HG02763 (cell line): ENCODE measurements at regions not wholly inside any gene's neighbourhood (a gene's known extent, or its start where the extent isn't known, plus 50 kb on each side); places are given as distances from the start of the nearest gene placed in this dataset.
"Not testable (repeated sequence)": the region's sequence is repeated elsewhere in the genome, so short reads cannot be mapped to it uniquely, and the experiment has no call there.

ENCODE experiments used
- ATAC-seq: cut with Tn5 transposase; IDR thresholded peaks from one replicate; pipeline ENCODE4 v1.9.1; 2021; ENCODE audit warnings: mild to moderate bottlenecking, moderate library complexity; ENCODE audit not compliant: unreplicated experiment

DNA sequence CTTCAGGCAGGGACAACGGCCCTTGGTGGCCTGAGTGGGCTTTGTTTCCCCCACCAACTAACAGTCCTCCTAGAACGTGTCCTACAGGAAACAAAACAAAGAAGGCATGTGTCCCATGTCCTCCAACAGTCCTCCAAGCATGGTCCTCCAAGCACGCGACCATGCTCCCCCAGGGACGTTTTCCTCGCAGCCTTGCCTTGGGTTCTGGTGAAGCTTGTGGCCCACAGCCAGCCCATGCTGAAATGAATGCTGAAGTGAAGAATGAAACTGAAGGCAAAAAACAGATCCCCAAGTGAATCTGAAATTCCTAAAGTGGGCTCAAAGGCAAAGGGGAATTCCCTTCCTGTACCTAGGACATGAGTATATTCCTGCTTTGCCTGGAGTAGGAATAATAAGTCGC lies 176.6 kb downstream of the JCAD start:
- ATAC-seq, result no peak

DNA sequence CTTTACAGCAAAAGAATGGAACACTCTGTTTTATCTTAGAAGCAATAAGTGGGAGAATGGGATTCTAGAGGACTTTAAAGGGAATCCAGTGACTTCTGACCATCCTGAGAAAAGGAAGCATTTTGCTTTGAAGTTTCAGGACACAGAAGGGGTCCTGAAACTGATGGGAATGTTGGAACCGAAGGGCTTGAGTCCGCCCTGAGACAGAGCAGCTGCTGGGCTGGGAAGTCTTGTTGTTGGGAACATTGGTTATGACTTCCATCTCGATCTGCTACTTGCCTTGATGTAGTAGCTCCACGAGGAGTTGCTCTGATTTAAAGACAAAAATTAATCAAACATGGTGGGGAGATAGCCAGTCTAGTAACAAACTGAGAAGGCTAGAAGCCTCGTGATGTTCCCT lies 177.6 kb downstream of the JCAD start:
- no peak for ATAC-seq

DNA sequence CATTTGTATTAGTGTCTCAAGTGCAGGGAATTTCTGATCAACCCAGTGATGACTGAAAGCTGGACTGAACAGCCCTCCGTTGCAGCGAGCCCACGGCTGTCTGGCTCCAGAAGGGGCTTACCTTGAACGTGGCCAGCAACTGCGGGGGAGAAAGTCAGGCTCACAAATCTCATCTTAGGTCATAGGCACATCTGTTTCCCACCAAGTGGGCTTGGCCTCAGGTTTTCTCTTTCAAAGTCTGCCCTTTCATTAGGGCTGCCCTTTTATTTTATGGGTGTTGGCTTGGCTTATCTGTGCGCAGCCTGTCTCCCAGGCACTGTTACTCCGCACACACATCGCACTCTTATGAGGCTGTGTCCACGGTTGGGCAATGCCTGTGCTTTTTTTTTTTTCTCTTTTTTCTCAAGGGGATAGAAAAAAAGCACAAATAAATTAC lies 178.0 kb downstream of the JCAD start:
- ATAC-seq, result no peak

DNA sequence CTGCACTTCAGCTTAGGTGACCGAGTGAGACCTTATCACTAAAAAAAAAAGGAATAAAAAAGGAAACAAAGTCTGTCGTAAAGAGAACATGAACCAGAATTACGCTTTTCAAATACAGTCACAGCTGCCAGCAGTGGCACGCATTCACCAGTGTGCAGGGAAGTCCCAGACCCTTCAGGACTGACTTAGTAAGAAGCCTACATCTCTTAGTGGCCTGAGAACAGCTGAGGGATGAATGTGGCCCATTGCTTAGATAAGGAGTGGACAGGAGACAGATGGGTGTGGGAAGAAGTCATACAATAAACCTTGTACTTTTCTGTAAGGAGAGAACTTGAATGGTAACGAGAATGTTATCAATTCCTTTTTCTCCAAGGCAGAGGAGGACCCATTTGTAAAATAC lies 178.5 kb downstream of the JCAD start:
- ATAC-seq, result no peak

DNA sequence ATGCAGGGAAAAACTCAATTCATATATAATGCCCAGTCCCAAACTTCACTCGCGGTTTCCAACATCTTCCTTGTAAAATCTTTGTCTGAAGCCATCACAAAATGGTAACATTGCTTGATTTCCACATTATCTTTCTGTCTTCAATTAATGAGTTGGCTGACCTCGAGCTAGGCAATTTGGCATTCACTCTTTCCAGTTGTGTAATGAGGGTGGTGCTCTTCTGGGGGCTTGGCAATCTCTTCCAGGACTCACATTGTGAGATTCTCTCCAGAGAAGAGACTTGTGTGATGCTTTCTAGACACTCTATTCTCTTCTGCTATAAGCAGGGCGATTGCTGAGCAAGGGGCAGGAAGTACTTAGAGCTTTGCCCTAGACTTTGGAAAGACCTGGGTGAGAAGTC lies 179.5 kb downstream of the JCAD start:
- ATAC-seq, result no peak

DNA sequence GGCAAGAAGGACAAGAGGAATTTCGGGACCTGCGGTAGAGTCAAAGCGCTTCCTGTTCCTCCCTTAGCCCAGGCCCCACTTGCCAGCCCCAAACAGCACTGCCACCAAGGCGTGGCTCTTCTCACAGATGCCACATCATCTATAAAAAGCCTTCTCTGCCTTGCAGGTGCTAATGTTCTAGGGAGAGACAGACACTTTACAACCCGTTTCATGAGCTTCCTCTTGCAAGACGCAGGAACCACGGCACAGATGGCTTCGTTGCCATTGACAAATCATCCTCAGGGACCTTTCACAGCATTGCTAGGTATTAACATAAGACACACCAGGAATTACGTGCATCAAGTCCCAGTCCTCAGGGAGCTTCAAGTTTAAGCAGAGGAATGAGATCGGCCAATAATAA lies 180.9 kb downstream of the JCAD start:
- ATAC-seq, result no peak

DNA sequence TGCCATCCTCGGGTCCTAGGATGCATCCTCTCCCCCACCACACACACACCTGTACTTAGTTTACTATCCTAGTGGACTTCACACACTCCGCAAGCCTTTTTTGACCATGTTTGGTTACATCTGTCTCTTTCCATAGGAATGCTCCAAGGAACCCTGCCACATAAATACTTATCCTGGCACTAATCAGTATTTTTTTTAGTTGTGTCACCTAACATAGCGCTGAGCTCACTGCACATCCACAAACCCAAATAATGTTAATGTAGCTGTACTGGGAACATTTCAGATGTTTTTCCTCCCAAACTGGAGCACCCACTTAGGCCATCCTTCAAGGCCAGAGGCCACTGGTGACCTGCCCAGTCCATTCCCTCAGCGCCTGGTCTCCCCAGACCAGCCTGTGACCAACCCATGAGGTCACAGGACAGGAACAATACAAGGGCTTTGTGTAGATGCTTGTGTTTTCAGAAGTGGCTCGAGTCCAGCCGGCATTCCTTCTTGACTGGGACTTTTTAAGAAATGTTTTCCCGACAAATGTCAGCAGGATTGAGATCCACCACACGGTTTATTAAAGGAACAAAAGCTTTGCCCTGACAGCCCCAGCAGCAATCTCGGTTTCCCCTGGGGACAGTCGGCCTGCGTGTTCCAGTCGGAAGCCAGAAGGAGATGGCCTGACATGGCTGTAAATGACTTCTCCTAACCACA lies 181.4 kb downstream of the JCAD start:
- no peak for ATAC-seq

DNA sequence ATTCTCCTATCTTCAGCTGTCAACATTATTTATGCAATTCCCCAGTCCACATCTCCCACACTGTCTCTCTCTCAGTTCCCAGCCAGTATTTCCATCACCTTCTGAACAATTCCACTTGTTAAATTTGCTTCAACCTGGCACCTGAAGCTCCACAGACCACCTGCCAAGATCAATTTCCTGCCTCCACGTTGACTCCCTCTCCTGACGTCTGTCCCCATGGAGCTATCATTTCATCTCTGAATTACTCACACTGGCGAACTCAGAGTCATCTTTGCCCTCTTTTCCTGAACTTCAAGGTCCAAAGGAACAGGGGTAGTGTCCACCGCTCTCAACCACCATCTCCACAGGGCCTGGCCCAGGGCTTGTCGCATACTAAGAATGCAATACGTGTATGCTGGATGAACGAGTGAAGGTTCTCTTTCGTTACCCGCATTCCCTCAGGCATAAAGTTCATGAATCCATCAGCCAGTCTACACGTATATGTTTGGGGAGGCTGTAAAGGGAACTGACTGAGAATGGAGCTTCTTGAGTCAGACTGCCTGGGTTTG lies 183.3 kb downstream of the JCAD start:
- no peak for ATAC-seq

DNA sequence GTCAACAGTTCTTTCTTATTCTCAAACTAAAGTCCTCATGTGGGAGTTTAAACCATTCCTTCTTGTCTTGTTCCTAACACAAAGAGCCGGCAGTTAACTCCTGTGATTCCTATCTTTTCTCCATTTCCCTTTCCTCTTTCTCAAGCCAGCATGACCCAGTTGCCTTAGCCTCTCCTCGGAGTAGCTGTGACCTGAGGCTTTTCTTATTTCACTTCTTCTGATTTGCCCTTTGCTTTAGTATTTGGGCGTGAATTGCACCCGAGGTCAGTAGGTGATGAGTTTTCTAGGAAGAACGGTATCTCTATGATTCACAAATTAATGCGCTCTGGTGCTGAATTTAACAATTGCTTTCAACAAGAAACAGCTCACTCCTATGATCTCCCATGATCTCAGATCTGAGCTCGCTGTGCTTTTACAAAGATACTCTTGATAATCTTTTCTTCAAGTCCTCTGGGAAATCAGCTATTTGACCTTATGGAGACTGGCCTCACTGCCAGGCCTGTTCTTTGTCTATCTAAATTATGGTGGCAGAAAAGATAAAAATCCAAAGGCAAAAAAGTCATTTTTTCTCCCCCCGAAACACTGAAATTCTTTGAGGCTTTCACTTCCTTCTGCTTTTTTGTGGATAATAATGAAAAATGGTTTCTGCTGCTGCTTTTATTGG lies 184.6 kb downstream of the JCAD start:
- ATAC-seq, result no peak

DNA sequence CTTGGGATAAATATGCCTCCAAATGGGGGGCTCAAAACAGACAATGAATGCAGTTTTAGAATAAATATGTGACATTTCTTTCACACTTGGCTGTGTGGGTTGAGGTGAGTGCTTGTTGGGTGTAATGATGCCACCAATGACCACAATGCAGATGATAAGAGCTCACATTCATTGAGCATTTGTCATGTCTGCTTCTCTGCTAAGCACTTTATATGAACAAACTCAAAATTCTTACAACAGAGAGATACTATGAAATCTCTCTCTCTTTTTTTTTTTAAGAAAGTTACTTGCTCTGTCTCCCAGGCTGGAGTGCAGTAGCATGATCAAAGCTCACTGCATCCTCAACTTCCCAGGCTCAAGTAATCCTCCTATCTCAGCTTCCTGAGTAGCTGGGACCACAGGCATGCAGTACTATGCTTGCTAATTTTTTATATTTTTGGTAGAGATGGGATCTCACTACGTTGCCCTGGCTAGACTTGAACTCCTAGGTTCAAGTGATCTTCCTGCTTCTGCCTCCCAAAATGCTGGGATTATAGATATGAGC lies 185.4 kb downstream of the JCAD start:
- no peak for ATAC-seq

DNA sequence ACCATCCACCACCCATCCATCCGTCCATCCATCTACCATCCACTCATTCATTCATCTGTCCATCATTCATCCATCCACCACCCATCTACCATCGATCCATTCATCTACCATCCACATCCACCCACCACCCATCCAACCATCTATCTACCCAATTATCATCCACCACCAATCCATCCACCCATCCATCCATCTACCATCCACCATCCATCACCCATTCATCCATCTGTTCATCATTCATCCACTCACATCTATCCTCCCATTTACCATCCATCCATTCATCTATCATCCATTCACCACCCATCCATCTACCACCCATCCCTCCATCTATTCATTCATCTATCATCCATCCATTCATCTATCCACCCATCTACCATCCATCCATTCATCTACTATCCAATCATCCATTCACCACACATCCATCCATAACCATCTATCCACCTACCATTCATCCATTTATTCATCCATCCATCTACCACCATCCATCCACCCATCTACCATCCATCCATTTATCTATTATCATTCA lies 188.8 kb downstream of the JCAD start:
- no peak for ATAC-seq

DNA sequence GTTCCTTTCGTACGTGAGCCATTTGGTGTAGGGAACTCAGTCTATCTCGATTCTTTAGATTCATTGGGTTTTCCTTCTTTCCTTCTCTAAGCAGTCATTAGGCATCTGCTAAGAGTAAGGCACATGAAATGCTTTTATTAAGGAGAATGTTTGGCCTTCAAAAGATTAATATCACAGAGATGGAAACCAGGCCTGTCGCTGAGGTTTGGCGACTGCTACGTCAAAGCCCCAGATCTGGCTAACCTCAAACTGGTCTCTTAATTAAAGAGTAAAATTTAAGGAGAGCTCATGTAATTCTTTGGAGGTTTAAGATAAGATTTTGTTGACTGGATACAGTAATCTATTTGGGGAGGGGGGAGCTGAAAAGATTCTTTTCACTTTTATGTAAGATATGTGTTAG lies 189.8 kb downstream of the JCAD start:
- no peak for ATAC-seq

DNA sequence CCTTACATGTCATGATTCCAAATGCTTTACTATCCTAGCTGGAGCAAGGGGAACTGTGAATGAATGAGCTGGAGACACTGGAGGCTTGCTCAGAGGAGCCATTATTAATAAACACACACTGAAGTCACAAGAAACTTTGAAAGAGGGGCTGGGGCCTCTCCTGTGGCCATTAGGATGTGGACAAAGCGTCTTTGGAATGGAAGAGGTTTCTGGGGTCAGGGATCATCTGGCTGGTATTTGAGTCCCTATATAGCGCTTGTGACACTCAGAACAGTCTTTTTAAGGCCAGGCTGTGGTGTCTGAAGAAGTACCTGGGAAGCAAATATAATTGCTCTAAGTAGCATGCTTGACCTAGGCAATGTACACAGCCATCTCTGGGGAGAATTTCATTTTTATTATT lies 193.0 kb downstream of the JCAD start:
- ATAC-seq, result no peak

DNA sequence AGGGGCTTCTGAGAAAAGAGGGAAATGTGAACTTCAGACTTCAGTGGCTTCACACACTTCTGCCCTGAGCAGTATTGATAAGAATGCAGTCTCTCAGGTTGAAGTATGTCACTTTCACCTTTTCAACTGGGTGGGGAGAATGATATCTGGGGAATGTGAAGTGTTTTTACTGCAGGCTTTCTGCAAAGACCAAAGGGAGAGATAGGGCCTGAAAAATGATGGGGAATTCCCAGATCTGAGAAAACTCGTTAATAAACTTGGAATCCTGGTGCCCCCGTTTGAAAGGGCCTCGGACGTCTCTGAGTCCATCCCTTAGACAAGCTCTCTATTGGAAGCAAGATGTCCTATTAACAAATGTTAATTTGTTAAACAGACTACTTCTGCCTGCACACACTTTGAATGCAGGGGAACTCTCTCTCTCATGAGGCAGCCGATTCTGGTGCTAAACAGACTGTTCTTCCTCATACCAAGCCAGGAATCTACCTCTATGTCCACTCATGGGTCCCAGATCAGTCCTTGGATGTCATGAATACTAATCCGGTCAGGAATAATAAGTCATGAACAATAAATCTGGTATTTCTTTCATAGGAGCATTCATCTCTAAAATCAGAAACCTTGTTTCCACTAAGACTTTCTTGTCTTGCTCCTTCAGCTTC lies 193.6 kb downstream of the JCAD start:
- ATAC-seq, result no peak

DNA sequence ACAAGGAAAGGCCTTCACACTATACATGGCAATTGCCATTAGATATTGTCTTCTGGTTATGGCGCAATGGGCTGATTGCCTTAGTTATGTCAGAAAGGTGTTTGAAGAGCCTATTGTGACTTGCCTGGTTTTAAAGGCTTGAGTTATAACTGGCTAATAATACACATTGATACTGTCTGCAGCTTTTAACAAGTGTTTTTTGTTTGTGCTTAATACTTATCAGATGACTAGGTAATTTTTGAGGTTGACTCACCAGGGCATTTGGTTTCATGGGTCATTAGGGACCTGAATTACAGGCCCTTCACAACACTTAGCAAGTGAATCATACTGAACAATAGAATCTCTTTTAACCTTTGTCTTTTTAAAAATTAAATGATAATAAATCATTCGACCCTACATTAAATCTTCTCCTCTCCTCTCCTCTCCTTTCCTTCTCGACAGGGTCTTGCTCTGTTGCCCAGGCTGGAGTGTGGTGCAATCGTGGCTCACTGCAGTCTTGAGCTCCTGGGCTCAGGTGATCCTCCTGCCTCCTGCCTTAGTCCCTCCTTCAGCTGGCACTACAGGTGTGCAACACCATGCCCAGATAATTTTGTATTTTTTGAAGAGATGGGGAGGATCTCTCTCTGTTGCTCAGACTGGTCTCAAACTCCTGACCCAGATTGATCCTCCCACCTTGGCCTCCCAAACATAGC lies 196.3 kb downstream of the JCAD start:
- ATAC-seq, result no peak

DNA sequence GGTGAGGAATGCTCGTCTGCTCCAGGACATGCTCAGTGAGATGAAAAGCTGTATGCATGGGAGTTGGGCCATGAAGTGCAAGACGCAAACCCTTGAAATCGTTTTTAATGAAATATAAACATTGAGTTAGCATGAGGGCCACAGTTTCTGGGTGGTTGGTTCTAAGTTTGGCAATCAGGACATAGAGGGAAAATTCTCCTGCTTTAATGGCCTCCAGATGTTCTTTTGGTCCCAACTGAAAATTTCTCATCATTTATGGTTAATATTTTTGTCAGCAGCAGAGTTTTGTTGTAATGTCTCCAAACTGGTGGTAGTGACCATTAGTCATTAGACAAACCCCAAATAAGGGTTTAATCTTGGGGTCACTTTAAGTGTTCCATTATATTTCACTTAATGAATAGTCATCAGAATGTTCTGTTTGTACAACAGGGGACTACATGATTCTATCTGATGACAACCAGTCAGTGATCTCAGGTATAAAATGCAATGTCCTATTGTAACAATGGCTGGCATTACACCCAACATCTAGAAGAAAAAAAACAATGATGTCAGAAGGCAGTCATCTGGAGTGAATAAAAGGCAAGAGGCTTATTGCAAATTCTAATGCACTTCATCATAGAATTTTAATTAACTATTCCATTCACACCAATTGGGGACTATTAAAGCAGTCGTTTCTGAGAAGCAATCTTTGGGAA lies 197.4 kb downstream of the JCAD start:
- no peak for ATAC-seq

DNA sequence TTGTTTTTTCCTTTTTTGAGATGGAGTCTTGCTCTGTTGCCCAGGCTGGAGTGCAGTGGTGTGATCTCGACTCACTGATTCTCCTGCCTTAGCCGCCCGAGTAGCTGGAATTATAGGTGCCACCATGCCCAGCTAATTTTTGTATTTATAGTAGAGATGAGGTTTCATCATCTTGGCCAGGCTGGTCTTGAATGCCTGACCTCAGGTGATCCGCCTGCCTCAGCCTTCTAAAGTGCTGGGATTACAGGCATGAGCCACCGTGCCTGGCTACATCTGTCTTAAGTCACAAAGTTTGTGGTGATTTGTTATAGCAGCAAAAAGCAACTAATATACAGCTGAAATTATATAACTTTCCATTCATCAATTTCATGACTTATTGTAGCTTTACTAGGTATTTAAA lies 198.2 kb downstream of the JCAD start:
- not testable (repeated sequence) for ATAC-seq

DNA sequence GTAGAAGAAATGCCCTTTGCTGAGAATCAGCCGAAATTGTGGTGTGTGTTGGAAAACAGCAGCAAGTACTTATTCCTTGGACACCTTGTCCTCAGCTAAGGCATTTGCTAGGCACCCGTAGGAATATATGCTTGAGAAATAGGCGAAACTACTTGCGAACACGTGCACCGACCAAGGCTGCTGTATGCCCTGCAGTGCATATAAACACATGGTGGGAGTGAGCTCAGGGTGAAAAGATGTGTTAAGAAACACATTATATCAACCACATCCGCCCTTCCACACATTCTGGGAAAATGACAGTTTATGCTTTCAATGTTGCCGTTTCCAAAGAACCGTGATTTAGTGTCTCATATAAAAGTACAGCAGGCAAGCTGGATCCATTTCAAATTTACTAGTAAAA lies 199.2 kb downstream of the JCAD start:
- no peak for ATAC-seq

DNA sequence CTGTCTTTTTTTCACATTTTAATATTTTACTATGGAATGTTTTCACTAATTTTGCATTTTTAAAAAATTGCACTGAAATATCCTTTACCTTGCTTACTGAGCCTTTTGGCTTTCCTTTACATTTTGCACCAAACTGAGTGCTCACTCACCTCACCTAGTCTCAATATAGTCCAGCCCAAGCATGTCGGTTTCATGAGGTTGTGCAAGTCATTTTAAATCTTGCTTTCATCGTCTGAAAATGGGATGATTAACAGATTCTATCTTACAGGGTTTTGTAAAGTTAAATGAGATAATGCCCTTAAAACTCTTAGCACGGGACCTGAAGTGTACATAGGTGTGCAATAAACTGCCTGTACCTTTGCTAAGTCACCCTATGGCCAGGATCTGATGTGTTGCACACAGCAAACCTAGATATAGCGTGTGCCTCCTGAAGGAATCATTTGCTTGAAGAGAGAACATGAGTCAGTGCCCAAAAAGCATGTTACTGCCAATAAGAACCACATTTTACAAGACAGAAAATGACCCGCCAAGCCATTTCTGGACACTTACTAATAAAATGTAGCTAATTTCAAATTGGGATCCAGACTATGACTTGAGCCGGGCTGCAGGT lies 199.8 kb downstream of the JCAD start:
- no peak for ATAC-seq

DNA sequence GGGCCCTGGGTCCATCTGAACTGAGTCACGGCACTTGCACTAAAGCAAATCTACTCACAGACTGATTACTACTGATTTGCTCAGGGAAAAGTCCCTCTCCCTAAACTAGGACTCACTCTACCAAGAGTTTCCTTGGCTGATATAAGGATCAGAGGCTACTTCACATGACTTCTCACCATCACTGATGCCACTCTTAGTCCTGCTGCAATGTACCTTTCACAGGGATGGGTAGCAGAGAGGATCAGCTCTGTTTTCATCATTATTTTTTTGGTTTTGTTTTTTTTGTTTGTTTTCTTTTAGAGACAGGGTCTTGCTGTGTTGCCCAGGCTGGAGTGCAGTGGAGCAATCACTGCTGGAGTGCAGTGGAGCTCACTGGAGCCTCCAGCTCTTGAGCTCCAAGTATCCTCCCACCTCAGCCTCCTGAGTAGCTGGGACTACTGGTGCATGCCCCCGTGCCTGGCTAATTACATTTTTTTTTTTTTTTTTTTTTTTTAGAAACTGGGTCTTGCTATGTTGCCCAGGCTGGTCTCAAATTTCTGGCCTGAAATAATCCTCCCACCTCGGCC lies 200.6 kb downstream of the JCAD start:
- no peak for ATAC-seq
